Stimulated activated CD4-positive, alpha-beta T cell treated with anti-CD3 and anti-CD28 coated beads, Interleukin-15, amount 100 ng/mL, for 24 hours (primary cell): ENCODE measurements at regions not wholly inside any gene's neighbourhood (a gene's known extent, or its start where the extent isn't known, plus 50 kb on each side); places are given as distances from the start of the nearest gene placed in this dataset.
"Not testable (repeated sequence)": the region's sequence is repeated elsewhere in the genome, so short reads cannot be mapped to it uniquely, and the experiment has no call there.

Experiments
- DNase-seq: peaks from one replicate; pipeline ENCODE4 v3.0.0-alpha.2; 2020

DNA sequence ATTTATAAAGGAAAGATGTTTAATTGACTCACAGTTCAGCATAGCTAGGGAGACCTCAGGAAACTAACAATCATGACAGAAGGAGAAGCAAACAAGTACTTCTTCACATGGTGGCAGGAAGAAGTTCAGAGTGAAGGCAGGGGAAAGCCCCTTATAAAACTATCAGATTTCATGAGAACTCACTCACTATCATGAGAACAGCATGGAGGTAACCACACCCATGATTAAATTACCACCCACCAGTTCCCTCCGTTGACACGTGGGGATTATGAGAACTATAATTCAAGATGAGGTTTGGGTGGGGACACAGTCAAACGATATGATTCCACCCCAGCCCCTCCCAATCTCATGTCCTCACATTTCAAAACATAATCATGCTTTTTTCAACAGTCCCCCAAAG is 124.2 kb upstream of the PCGF5 start:
- no peak for DNase-seq

DNA sequence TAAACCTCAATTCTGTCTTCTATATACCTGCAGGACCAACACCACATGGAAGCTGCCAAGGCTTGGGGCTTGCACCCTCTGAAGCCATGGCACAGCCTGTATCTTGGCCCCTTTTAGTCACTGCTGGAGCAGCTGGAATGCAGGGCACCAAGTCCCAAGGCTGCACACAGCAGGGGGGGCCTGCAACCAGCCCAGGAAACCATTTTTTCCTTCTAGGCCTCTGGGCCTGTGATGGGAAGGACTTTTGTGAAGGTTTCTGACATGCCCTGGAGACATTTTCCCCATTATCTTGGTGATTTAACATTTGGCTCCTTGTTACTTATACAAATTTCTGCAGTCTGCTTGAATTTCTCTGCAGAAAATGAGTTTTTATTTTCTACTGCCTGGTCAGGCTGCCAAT is 123.2 kb upstream of the PCGF5 start:
- no peak for DNase-seq

DNA sequence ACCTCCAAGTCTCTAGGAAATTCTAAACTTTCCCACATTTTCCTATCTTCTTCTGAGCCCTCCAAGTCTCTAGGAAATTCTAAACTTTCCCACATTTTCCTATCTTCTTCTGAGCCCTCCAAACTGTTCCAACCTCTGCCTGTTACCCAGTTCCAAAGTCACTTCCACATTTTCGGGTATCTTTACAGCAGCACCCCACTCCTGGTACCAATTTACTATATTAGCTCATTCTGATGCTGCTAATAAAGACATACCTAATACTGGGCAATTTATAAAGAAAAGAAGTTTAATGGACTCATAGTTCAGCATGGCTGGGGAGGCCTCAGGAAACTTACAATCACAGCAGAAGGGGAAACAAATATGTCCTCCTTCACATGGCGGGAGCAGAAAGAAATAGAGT is 122.4 kb upstream of the PCGF5 start:
- DNase-seq = not testable (repeated sequence)

DNA sequence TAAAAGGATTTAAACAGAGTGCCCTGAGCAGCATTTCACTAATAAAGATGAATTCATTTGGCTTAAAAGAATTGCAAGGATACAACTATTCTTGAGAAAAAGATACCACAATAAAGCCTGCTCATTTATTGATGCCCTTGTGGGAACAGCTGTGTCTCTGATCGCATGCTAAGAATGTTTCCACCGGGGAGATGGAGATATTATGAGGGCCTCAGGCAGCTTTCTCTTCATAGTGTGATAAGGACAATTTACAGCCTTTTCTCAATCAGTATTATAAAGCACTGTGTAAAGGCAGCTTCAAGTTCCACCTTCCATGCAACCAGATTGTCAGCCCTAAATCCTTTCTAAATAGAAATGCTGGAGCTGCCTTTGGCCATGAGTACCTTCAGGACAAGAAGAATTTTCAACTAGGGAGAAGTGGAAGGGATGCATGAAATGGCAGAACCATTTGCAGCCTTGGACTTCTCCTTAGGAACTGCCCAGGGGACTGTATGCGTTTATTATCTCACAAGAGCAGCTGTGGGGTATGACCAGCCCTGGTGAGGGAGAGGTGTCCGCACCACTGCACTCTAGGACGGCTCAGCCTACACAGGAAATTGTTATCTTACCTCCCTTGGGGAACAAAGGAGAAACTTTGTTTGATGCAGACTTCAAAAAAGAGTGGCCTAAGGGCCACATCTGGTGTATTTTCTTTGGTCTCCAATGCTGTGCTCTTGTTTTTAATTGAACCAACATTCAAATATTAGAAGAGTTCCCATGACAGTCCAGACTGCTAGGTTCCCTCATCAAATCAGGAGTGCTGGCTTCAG is 116.9 kb upstream of the PCGF5 start:
- DNase-seq = no peak

DNA sequence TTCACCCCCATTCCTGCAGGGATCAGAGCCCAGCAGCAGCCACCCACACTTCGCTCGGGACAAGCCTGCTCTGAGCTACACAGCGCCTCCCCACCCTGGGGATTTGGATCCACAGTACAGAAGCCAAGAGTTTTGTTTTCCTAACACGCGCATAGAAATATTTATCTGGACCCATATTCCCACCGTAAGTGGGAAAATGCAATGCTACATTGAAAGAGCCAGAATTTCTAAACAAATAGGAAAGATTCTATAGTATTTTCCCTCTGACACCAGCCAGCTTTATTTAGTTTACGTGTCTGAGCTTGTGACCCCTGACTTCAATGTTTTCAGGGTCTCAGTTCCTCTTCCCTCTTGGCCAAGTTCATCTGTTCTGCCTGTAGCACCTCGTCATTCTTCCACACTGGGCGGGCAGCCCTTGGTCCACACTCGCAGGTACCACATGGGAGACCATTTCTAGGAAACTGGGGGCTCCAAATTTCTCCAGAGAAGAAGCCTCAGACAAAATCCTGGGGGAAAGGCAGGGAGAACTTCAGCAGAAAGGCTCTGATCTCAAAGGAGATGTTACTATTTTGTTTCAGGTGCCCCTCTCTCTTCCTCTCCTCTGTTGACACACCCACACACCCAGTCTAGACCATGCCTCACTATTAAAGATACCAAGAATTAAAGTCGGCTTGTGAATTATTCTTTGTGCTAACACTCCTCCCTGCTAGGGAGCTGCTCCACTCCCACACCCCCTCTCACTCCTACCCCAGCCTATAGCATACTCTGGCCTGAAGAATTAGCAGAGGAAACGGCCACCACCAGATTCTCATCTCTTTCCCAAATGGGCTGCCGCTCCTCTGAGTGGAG is 116.0 kb upstream of the PCGF5 start:
- DNase-seq = no peak

DNA sequence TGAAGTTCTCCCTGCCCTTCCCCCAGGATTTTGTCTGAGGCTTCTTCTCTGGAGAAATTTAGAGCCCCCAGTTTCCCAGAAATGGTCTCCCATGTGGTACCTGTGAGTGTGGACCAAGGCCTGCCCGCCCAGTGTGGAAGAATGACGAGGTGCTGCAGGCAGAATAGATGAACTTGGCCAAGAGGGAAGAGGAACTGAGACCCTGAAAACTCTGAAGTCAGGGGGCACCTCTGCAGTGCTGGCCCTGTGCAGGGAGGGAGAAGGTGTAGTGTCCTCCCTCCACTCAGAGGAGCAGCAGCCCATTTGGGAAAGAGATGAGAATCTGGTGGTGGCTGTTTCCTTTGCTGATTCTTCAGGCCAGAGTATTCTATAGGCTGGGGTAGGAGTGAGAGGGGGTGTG is 115.2 kb upstream of the PCGF5 start:
- no peak for DNase-seq

DNA sequence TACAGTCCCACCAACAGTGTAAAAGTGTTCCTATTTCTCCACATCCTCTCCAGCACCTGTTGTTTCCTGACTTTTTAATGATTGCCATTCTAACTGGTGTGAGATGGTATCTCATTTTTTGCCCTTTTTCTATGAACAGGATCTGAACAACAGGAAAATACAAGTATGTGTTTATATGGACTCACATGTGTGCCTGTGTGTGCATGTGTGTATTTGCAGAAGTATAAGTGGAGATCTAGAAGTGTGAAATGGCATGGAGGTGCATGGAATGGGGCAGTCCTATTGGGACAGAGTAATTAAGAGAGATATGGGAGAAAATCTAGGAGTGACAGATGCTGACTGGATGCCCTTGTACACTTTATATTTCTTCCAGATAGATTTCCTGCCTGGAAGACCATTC is 111.6 kb upstream of the PCGF5 start:
- DNase-seq = no peak

DNA sequence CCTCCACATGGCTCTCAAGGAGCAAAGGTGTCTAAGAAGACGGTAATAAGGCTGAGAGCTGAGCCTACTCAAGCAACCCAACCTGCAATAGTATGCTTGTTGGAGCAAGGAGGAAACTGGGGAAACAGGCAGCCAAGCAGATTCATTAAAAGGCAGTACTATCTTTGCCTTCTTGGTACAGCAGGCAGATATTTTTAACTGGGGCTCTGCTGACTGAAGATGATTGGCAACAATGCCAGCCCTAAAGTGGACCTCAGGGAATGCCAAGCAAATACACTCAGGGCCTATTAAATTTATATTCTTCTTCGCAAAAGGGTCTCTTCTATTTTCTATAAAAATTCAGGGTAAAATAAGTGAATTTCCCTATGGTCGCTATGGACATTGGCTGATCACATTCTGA is 109.4 kb upstream of the PCGF5 start:
- no peak for DNase-seq

DNA sequence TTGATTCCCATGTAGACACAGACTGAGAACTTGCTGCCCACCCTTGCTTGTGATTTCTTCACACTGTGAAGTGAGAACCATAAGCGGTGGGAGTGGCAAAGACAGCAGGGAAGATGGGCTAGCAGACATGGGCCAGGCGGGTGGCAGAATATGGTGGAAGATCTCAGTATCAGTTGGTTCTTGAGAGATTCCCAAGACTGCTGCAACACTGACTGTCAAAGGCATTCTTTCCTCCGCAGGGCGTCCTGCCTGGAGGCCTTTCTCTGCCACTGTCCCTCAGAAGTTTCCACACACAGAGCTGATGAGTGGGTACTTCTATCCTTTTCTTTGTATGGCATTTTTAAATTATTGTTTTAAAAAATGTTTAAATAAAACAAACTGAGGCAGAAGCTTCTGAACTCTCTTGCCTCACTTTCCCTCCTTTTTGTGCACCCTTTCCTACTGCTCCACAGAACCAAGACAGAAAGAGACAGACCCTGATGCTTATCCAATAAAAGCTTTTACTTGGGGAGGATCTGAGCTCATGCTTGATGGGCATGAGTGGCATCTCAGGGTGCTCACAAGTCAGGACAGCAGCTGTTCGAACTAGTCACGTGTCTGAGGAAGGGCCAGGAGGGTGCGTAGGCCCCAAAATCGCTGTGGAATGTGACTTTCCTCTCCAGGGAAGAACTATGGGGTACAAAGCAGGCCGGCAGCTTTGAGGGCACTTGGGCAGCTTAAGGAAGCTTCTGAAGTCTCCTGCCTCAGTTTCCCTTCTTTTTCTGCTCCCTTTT is 104.7 kb upstream of the PCGF5 start:
- DNase-seq = no peak

DNA sequence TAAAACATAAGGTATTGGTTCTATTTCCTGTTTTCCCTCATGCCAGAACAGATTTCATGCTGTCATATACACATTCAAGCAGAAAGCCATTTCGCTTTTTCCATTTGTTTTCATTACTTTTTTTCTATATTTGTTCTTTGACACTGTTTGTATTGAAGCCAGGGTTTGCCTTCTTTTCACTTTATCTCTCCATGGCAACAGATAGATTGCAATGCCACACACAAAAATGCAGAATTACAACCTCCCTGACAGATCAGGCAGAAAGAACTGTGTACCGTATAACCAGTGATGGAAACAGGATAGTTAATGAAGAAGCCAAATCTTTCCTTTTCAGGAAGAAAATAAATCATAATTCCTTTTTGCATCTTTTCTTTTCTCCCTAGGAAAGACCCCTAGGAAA is 103.0 kb upstream of the PCGF5 start:
- DNase-seq = no peak

DNA sequence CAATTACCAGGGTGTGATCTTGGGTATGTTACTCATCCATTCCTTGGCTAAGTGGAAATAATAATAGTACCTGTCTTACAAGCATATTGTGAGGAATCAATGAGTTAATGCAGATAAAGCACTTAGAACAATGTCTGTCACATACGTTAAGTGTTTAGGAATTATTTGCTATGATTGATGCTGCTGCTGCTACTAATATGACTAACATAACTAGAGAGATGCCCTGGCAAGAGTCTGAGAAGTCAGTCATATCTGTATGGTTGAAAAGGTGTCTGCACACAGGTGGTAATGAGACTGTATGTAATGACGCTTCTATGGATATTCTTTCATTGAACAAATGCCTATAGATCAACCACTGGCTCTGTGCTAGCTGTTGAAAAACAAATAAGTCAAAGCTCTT is 100.1 kb upstream of the PCGF5 start:
- DNase-seq = no peak

DNA sequence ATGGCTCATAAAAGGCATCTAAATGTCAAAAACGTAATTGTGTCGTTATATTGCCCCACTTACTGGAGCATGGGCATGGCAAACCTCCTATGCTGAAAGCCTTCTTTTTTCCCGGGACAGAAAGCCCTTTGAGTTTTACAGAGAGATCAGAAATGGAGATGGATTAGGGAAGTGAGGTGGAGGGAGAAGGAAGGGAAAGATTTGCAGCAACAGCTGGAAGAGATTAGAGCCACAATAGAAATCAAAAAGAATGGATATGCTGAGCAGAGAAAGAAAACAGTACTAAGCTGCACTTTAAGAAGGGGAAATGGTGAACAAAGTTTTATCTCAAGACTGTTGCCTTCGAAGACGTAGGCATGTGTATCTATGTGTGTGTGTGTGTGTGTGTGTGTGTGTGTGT is 97.2 kb upstream of the PCGF5 start:
- DNase-seq = no peak

DNA sequence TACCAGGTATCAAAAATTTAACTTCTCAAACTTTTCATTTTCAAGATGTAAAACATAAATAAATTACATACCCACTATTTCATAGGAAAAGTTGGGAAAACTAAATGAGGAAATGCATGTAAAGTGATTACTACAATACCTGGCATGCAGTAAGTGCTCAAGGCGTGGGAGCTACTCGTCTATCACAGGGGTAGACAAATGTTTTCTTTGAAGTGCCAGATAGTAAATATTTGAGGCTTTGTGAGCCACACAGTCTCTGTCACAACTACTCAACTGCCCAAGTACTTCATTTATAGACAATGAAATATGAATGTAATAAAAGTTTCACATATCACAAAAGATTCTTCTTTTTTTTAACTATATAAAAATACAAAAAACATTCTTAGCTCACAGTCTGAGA is 96.4 kb upstream of the PCGF5 start:
- no peak for DNase-seq

DNA sequence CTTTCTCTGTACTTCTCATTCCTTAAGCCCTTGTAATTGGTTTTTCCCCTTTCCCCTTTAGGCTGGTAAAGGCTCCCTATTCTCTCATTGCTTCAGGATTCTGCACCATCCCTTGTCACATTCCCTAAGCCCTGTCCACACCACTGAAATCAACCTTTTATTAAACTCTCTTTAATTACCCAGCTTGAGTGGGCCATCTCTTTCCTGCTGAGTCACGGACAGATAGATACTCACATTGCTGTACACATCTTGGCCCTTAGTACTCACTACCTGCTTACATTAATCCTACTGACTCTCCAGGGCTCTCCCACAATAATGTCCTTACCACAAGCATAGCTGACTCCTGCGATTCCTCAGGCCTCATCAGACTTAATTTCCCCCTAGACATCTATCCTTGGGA is 94.0 kb upstream of the PCGF5 start:
- DNase-seq = no peak

DNA sequence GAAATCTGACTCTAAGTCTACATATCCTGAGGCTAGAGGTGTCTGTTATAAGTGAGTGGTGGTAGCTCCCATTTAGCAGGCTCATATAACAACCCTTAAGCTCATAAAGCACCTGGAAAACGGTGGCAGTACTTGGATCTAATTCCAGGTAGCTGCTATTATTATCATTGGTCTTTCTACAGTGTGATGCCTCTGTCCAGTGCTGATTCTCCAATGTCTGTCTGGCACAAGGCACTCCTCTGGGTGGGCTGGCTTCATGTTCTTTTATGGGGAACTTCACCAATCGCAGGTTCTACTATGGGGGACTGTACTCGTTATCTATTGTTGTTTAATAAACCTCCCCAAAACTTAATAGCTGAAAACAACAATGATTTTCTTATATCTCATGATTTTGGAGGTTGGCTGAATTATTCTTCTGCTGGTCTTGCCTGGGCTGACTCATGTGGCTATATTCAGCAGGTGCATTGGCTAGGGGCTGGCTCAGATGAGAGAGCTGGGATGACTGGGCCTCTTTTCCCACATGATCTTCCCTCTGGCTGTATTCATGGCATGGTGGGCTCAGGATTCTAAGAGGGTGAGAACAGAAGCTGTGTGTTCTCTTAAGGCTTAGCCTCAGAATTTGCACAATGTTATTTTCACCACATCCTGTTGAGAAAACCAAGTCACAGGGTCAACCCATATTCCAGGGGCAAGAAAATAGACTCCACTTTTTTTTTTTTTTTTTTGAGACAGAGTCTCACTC is 93.0 kb upstream of the PCGF5 start:
- DNase-seq = no peak

DNA sequence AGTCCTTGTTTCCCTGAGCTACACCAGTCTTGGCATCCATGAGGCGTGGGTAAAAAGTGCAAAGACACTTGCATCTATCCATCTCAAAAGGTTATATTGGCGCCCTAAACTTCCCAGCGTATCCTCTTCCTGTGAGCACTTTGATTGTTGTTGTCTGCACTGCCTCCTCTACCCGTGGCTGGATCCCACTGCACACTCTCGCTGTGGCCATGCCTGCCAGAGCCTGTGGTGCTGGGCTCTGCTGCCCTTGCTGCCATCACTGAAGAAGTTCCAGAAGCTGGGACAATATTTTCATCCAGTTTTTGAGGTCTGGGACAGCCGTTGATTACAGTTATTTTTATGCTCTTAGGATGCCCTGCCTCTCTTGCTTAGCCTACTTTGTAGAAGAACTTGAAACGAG is 85.3 kb upstream of the PCGF5 start:
- no peak for DNase-seq

DNA sequence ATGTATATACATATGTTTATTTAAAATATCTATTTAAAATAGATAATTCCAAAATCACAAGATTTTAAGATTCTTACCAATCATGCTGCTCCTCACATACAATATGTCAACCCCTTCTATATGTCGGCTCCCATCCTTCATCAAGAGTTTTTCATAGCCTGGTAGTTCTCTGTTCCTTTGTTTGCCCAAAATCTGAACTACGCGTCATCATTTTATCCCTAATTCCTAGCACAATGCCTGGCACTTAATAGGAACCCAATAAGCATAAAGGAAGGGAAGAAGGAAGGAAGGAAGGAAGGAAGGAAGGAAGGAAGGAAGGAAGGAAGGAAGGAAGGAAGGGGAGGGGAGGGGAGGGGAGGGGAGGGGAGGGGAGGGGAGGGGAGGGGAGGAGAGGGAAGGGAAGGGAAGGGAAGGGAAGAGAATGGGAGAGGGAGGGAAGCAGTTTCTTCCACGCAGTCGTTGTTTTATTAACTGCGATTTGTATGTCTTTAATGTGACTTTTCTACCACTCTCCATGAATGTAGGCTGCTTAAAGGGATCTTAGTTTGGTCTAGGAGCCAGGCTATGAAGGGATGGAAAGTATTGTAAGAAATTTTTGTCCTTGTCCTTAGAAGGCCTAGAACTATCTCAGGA is 83.3 kb upstream of the PCGF5 start:
- DNase-seq = no peak

DNA sequence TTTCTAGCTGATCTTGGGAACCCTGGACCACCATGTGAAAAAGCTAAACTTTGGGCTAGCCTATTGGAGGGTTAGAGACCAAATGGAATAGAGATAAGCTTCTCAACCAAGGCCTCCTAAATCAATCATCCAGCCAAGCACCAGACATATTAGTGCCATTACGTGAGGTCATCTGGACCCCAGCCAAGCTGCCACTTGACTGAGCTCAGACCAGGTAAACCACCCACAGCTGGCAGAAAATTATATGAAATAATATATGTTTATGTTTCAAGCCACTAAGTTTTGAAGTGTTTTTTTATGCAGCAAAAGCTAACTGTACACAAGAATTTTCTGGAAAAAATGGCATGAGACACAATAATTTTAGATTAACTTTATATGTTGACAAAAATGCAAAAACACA is 82.6 kb upstream of the PCGF5 start:
- no peak for DNase-seq

DNA sequence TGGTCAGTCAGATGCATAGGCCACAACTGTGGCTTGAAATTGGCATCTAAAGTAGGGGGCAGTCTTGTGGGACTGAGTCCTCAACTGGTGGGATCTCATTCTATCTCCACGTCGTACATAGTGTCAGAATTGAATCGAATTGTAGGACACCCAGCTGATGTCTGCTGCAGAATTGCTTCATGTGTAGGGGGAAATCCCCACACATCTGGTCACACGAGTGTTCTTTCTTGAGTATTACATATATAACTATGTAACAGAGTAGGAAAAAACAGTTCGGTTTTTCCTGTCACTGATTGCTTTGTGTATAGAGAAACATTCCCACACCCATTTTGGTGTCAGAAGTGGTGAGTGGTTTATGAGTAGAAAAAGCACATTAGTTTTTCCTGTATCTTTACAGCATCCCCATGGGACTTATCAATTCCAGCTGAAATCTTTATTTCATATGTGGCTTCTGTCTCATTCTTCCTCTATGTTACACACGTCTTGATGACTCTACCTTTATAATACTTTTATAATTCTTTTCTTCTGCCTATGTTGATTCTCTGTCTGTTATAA is 79.4 kb upstream of the PCGF5 start:
- no peak for DNase-seq

DNA sequence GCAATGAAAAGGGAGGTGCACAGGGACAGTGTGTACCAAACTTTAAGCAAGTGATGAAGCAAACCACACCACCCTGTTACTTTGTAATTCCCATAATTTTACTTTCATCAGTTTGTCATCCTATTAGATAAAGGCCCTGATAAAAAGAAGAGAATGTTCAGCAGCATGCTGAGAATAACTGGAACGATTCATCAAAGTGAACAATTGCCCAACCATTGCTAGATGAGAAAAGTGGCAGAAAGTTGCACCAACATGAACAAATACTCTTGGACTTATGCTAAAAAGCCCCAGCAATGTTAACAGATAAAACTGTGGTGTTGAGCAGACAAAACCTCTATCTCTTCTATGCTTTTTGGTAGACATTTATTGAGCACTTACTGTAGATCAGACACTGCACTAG is 75.5 kb upstream of the PCGF5 start:
- no peak for DNase-seq

DNA sequence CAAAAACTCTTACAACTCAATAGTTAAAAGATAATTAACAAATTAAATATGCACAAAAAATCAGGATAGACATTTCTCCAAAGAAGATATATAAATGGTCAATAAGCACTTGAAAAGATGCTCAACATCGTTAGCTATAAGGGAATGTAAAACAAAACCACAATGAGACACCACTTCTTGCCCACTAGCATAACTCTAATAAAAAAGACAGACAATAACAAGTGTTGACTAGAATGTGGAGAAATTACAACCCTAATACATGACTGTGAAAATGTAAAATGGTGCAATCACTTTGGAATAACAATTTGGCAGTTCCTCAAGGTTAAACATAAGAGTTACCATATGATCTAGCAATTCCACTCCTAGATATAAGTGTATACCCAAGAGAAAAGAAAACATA is 74.3 kb upstream of the PCGF5 start:
- no peak for DNase-seq

DNA sequence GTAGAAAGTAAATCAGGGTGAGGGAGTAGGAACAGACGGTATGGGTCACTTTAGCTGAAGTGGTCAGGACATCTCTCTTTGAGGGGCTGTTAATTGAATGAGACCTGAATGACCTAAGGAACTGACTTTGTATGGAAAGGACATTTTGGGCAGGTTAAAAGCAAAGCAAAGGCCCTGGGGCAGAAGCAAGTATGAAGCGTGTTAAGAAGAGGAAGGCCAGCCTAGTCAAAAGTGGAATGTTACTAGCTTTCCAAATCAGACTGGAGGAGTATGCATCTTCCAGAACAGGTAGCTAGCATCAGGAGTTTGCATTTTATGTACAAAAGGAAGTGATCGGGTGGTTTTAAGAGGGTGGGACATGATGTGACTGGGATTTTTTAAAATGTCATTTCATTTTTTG is 70.9 kb upstream of the PCGF5 start:
- no peak for DNase-seq
